GM12892 (cell line): ENCODE measurements at regions not wholly inside any gene's neighbourhood (a gene's known extent, or its start where the extent isn't known, plus 50 kb on each side); places are given as distances from the start of the nearest gene placed in this dataset.

Experiments used
- POLR2AphosphoS5 ChIP-seq: IDR thresholded peaks from 2 replicates; pipeline ENCODE4 v1.6.1; 2011; ENCODE audit warnings: low read depth, low read length, control low read depth
- TAF1 ChIP-seq: IDR thresholded peaks from 2 replicates; pipeline ENCODE4 v1.6.1; 2011; ENCODE audit warnings: low read depth, mild to moderate bottlenecking, control low read depth, low read length, borderline replicate concordance

DNA sequence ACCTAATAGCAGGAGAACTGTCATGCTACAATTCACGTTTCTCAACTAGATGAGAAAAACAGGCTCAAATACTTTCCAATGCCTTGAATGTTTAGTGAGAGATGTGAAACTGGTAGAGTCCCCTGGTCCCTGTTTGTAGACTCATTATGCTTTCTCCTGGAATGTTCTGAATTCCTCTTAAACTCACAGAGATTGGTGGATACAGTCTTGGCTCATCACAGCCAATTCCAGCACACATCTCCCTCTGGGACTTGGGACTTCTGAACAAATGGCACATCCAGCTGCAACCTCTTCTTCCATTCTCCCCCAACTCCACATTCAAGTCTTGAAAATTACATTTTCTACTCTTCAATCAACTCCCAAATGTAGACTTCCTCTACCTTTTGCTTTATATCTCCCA, 58.4 kb upstream of the NT5C1B start:
- no peak for TF ChIP-seq POLR2AphosphoS5
- no peak for TF ChIP-seq TAF1
